ENCODE measurements at regions not wholly inside any gene's neighbourhood (a gene's known extent, or its start where the extent isn't known, plus 50 kb on each side); places are given as distances from the start of the nearest gene placed in this dataset.

DNA sequence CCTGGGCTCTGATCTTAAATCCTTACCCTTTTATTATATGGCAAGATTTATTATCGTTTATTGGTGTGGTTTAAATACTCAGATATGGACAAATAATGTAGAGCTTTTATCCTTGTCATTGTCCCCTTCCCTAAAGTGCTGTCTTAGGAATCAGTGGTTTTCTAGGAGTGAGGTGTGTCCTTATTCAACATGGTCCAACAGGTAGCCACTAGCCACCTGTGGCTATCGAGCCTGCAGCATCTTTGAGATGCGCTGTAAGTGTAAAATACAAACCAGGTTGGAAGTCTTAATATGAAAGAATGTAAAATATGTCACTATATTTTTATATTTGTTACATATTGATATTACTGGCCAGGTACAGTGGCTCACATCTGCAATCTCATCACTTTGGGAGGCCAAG lies 82.4 kb upstream of the BASP1 start:
- TF ChIP-seq, protein P1, sequence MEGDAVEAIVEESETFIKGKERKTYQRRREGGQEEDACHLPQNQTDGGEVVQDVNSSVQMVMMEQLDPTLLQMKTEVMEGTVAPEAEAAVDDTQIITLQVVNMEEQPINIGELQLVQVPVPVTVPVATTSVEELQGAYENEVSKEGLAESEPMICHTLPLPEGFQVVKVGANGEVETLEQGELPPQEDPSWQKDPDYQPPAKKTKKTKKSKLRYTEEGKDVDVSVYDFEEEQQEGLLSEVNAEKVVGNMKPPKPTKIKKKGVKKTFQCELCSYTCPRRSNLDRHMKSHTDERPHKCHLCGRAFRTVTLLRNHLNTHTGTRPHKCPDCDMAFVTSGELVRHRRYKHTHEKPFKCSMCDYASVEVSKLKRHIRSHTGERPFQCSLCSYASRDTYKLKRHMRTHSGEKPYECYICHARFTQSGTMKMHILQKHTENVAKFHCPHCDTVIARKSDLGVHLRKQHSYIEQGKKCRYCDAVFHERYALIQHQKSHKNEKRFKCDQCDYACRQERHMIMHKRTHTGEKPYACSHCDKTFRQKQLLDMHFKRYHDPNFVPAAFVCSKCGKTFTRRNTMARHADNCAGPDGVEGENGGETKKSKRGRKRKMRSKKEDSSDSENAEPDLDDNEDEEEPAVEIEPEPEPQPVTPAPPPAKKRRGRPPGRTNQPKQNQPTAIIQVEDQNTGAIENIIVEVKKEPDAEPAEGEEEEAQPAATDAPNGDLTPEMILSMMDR (conservative IDR thresholded peaks at IDR 0.05; ENCODE audit: low read depth, low read length), result no peak
- TF ChIP-seq EZH2 (IDR thresholded peaks at IDR 0.05; ENCODE audit: borderline replicate concordance, low read depth, low read length, poor library complexity, severe bottlenecking), result no peak
